HL-60 (cell line): ENCODE measurements at regions not wholly inside any gene's neighbourhood (a gene's known extent, or its start where the extent isn't known, plus 50 kb on each side); places are given as distances from the start of the nearest gene placed in this dataset.
"Not testable (repeated sequence)": the region's sequence is repeated elsewhere in the genome, so short reads cannot be mapped to it uniquely, and the experiment has no call there.

Experiments used
- DNase-seq, 2 experiments: peaks; one replicate each; pipeline ENCODE4 v3.0.0-alpha.2; 2010 to 2020; ENCODE audit warnings: low read depth in 1 of 2, low spot score in 1 of 2
- H3K27ac ChIP-seq: fragments of 250-450 bp; sonication (Bioruptor Pico); replicated peaks from 2 replicates; pipeline ENCODE4 v1.5.1; 2020; ENCODE audit warnings: mild to moderate bottlenecking, moderate library complexity
- H3K27me3 ChIP-seq: fragments of 250-450 bp; sonication (Bioruptor Pico); 2 replicates; pipeline ENCODE4 v1.5.1; 2021; ENCODE audit warnings: mild to moderate bottlenecking, moderate library complexity; ENCODE audit not compliant: insufficient read depth, poor library complexity, severe bottlenecking
- H3K4me3 ChIP-seq: replicated peaks from 2 replicates; pipeline ENCODE4 v1.5.1; 2011; ENCODE audit warnings: mild to moderate bottlenecking, control low read depth, low read length; ENCODE audit not compliant: insufficient read depth
- SPI1 ChIP-seq: IDR thresholded peaks from 2 replicates; pipeline ENCODE4 v1.6.1; 2012; ENCODE audit warnings: low read depth, mild to moderate bottlenecking, borderline replicate concordance
- TF ChIP-seq, protein P1 (sequence below): IDR thresholded peaks from one replicate; pipeline ENCODE4 v1.5.1; 2011; ENCODE audit warnings: low read length, control low read depth, inconsistent platforms; ENCODE audit not compliant: insufficient read depth

DNA sequence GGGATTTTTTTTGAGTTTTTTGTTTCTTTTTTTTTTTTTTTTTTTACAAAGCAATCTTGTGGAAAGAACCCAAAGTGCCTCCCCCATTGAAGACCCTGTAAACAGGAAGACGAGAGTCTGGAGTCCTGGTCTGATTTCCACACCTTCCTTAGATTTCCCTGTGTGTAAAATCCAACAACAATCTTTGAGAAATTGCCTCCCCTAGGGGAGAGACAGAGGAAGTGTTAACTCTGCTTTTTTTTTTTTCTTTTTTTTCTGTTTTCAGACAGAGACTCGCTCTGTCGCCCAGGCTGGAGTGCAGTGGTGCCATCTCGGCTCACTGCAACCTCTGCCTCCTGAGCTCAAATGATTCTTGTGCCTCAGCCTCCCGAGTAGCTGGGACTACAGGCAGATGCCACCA, 82.0 kb upstream of the CLEC6A start:
- DNase-seq, H3K4me3 ChIP-seq, H3K27me3 ChIP-seq, H3K27ac ChIP-seq: not testable (repeated sequence)
- TF ChIP-seq, protein P1, sequence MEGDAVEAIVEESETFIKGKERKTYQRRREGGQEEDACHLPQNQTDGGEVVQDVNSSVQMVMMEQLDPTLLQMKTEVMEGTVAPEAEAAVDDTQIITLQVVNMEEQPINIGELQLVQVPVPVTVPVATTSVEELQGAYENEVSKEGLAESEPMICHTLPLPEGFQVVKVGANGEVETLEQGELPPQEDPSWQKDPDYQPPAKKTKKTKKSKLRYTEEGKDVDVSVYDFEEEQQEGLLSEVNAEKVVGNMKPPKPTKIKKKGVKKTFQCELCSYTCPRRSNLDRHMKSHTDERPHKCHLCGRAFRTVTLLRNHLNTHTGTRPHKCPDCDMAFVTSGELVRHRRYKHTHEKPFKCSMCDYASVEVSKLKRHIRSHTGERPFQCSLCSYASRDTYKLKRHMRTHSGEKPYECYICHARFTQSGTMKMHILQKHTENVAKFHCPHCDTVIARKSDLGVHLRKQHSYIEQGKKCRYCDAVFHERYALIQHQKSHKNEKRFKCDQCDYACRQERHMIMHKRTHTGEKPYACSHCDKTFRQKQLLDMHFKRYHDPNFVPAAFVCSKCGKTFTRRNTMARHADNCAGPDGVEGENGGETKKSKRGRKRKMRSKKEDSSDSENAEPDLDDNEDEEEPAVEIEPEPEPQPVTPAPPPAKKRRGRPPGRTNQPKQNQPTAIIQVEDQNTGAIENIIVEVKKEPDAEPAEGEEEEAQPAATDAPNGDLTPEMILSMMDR = peak; percentile 12
- peak; percentile 26; the same call in 1 of the 2 replicates for TF ChIP-seq SPI1

DNA sequence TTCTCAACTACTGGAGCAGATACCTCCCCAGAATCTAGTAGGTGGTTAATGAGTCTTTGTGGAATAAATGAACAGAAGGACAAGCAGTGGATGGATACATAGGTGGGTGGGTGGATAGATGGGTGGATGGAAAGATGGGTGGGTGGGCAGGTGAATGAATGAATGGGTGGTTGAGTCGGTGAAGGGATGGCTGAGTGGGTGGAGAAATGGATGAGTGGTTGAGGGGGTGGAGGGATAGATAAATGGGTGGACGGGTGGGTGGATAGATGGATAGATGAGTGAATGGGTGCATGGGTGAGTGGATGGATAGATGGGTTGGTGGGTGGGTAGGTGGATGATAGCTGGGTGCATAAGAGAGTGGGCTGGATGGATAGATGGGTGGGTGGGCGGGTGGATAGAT, 80.6 kb upstream of the CLEC6A start:
- not testable (repeated sequence) for DNase-seq, H3K4me3 ChIP-seq, H3K27ac ChIP-seq, H3K27me3 ChIP-seq

DNA sequence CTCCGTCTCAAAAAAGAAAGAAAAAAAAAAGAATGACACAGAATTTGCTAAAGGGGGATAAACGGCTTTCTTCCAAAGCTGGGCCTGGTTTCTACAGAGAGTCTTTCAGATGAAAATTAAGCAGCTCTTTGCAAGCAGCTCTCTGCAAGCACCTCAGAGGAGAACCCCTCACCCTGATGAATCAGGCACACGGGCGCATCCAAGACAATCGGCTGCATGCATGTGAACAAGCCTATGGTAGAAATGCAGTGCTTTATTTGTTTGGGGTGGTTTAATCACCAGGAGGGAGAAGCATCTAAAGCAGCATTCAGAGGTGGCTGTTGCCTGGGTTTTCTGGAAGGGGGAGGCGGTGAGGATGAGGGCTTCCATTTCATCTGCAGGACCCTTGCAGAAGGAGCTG, 78.0 kb upstream of the CLEC6A start:
- not testable (repeated sequence) for H3K4me3 ChIP-seq, H3K27me3 ChIP-seq, H3K27ac ChIP-seq, DNase-seq

DNA sequence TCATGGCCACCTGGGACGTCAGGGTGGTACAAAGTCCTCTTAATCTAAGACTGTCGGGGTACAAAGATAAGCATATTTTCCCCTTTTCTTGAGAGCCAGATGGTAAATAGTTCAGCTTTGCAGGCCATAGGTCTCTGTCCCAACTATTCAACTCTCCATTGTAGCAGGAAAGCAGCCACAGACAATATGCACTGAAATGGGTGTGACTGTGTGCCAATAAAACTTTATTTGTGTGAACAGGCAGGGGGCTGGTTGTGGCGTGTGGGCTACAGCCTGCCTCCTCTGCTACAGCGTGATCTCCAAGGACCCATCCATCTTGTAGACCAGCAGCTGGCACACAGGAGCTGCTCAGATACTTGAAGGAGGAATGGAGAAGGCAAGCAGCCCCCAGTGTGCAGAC, 73.2 kb upstream of the CLEC6A start:
- not testable (repeated sequence) for H3K4me3 ChIP-seq, H3K27ac ChIP-seq, H3K27me3 ChIP-seq, DNase-seq

DNA sequence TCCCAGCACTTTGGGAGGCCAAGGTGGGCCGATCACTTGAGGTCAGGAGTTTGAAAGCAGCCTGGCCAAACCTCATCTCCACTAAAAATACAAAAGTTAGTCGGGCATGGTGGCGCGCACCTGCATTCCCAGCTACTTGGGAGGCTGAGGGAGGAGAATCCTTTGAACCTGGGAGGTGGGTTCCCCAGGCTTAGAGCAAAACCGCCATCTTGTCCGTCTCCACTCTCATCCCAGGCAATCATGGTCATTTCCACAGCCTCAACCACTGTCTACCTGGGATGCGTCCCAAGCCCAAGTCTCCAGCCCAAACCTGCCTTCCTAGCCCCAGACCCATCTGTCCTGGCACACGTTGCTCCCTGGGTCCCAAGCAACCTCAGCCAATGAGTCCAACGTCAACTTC, 71.1 kb upstream of the CLEC6A start:
- not testable (repeated sequence) for H3K27ac ChIP-seq, H3K27me3 ChIP-seq, DNase-seq, H3K4me3 ChIP-seq

DNA sequence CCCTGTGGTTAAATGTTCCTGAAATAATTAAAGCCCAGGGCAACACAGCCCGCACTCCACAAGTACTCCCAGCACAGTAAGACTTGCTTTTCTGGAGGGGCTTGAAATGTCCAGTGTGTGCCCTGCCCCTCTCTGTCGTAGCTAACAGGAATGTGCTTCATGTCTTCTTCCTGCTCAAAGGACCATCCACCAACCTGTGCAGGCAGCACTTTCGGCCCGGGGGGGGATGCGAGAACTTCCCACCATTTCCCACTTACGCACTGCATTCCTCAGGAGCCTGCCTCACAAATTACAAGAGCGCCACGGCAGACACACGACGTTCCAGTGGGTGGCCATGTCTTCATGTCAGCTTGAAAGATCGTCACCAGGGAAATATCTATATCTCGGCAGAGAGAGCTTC, 70.3 kb upstream of the CLEC6A start:
- not testable (repeated sequence) for H3K27ac ChIP-seq, H3K4me3 ChIP-seq, DNase-seq, H3K27me3 ChIP-seq

DNA sequence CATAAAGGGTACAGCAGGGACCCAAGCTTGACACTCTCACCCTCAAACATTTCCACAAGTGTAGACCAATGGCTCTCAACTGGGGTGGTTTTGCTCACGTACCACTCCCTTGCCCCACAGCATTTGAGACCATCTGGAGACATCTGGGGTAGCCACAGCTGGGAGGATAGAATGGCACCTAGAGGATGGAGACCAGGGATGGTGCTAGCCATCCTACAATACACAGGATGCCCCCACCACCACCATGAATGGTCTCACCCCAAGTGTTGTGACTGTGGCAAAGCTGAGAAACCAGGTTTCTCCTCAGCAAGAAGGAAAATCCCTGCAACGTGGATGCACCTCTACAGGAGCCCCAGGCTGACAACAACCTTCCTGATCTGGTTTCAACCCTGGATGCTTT, 69.1 kb upstream of the CLEC6A start:
- H3K4me3 ChIP-seq, DNase-seq, H3K27ac ChIP-seq, H3K27me3 ChIP-seq: not testable (repeated sequence)

DNA sequence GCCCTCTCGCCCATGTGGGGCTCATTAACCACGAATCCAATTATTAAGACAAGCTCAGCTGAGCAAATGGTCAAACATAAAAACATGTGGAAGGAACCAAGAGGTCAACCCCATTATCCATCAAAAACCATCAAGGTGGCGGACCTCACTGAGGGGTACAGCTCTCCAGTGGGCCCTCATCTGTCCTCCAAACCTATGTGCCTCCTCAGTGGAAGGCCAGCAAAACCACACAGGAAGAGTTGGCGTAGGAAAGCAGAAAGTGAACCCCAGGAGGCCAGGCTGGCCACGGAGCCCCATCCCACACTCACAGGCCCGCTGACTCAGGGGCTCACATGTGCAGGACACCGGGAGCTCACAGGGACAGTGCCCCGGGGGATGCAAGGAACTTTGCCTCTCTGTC, 66.5 kb upstream of the CLEC6A start:
- not testable (repeated sequence) for H3K4me3 ChIP-seq, H3K27ac ChIP-seq, DNase-seq, H3K27me3 ChIP-seq

DNA sequence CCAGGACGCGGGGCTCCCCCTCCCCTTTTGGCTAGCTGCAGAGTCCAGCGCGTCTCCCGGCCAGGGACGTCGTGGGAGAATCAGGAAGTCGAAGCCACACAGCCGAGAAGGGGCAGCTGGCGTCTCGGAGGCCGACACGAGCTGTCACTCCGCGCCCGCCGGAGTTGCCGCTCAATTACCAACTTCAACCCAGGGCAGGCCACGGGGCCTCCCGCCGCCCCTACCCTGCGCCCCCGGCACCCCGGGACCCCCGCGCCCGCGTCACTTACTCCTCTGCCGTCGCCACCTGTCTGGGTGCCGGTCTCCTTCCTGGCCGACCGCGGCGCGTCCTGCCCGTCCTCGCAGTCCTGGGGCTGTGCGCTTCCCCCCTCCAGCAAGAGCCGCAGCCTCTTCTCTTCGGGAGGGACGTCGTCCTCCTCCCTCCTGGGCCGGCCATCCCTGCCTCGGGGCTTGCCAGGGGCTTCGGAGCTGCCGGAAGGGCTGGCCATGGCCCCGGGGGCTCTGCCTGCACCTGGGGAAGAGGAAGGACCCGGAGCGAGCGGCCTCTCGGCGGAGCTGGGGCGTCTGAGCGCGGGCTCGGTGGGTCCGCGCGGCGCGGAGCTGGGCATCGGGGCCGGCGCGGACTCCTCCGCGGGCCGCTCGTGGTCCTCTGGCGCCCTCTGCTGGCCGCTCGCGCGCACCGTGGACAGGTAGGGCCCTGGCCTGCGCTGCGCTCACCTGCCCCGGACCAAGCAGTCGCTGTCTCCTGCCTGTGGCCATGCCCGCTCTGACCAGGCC, 65.6 kb upstream of the CLEC6A start:
- H3K4me3 ChIP-seq = peak overlapping the region; percentile 32
- DNase-seq = peak in 1 of 2 experiments; percentile 17
- not testable (repeated sequence) for H3K27me3 ChIP-seq, H3K27ac ChIP-seq

DNA sequence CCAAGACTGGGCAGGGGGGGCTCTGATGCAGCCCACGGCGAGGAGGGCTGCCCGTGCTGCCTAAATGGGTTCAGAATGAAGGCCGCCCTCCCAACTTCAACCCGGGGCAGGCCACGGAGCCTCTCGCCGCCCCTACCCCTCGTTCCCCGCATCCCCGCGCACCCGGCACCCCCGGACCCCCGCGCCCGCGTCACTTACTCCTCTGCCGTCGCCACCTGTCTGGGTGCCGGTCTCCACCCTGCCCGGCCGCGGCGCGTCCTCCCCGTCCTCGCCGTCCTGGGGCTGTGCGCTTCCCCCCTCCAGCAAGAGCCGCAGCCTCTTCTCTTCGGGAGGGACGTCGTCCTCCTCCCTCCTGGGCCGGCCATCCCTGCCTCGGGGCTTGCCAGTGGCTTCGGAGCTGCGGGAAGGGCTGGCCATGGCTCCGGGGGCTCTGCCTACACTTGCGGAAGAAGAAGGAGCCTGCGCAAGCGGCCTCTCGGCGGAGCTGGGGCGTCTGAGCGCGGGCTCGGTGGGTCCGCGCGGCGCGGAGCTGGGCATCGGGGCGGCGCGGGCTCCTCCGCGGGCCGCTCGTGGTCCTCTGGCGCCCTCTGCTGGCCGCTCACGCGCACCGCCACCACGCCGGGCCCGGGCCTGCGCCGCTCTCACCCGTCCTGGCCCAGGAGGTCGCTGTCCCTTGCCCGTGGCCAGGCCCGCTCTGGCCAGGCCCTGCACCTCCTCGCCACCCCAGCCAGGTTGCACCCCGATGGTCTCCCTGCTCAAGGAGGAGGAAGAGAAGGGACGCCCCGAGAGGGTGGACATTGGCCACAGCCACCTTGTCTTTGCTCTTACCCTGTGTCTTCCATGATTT, 59.3 kb upstream of the CLEC6A start:
- peak overlapping the region; percentile 35 for H3K4me3 ChIP-seq
- DNase-seq = peak in 1 of 2 experiments; percentile 34
- H3K27ac ChIP-seq = not testable (repeated sequence)

DNA sequence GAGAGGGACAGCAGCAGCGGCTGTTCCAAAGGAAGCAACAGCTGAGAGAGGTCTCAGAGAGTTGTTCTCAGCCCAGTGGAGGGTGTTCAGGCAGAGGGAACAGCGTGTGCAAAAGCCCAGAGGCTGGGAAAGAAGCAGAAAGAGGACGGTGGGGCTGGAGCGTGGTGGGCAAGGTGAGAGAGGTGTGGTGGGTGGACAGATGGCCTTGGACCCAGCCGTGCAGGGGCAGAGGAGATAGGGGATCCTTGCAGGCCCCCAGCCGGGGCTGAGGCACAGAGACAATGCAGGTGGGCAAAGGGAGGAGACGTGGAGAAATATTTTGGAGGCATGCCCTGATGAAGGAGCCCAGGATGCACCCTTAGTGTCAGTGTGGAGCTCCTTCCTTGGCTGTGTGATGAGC, 58.4 kb upstream of the CLEC6A start:
- not testable (repeated sequence) for H3K4me3 ChIP-seq, H3K27me3 ChIP-seq, DNase-seq, H3K27ac ChIP-seq

More for the DNA sequence above, 59.3 kb upstream of the CLEC6A start:
- H3K27me3 ChIP-seq = not testable (repeated sequence)

DNA sequence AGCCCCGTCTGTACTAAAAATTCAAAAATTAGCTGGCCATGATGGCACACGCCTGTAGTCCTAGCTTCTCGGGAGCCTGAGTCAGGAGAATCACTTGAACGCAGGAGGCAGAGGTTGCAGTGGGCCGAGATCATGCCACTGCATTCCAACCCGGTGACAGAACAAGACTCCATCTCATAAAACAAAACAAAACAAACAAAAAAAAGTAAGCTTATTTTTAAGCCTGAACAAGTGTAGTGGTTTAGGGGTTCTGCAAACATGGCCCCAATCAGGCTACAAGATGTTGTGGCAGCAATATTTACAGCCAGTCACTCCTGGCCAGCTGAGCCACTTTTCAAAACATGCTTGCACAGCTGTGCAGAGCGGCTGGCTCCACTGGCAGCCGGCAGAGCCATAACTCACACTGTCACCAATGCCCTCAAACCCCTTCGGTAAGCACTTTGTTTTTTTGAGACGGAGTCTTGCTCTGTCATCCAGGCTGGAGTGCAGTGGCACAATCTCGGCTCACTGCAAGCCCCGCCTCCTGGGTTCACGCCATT, 56.2 kb upstream of the CLEC6A start:
- not testable (repeated sequence) for H3K27me3 ChIP-seq, H3K4me3 ChIP-seq, DNase-seq, H3K27ac ChIP-seq

DNA sequence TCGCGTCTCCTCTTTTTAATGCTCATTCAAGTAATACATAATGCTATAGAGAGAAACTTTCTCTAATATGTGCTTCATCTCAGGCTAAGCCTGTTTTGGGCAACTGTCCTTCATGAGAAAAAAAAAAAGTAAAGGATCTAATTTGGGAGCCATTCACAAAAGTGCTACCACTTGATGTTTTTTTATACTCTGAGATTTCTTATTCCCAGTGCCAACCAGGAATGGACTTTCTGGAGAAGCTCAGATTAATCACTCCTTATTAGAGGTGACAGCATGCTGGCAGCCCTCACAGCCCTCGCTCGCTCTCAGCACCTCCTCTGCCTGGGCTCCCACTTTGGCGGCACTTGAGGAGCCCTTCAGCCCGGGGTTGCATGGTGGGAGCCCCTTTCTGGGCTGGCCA, 51.9 kb upstream of the CLEC6A start:
- not testable (repeated sequence) for DNase-seq

More for the DNA sequence above, 51.9 kb upstream of the CLEC6A start:
- not testable (repeated sequence) for H3K27me3 ChIP-seq, H3K27ac ChIP-seq, H3K4me3 ChIP-seq
